ENCODE measurements at regions not wholly inside any gene's neighbourhood (a gene's known extent, or its start where the extent isn't known, plus 50 kb on each side); places are given as distances from the start of the nearest gene placed in this dataset.

DNA sequence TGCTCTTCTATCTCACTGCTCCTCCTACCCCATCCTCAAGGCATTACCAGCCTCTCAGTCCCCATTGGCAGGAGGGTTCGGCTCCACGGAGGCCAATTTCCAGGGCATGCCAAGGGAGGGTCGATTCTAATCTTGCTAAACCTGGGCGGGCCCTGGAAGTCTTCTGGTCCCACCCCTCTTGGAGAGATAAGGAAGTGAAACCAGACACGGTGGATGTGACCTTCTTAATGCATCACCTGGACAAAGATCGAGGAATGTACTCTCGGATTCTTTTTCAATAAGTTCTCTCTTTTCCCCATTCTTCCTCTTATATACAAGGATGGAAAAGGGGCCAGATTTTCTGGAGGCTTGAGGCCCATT lies 112.2 kb upstream of the ARMC2 start:
- TF ChIP-seq TAF1 (IDR thresholded peaks at IDR 0.05; ENCODE audit: borderline replicate concordance, low read depth, low read length): no peak
- no peak for TF ChIP-seq EP300 (IDR thresholded peaks at IDR 0.05; ENCODE audit: borderline replicate concordance in 1 of 2, low read depth in 1 of 2, low read length in 1 of 2)
- no peak for TF ChIP-seq RXRA (IDR thresholded peaks at IDR 0.05; ENCODE audit: borderline replicate concordance, low read depth)
- TF ChIP-seq, protein P1, sequence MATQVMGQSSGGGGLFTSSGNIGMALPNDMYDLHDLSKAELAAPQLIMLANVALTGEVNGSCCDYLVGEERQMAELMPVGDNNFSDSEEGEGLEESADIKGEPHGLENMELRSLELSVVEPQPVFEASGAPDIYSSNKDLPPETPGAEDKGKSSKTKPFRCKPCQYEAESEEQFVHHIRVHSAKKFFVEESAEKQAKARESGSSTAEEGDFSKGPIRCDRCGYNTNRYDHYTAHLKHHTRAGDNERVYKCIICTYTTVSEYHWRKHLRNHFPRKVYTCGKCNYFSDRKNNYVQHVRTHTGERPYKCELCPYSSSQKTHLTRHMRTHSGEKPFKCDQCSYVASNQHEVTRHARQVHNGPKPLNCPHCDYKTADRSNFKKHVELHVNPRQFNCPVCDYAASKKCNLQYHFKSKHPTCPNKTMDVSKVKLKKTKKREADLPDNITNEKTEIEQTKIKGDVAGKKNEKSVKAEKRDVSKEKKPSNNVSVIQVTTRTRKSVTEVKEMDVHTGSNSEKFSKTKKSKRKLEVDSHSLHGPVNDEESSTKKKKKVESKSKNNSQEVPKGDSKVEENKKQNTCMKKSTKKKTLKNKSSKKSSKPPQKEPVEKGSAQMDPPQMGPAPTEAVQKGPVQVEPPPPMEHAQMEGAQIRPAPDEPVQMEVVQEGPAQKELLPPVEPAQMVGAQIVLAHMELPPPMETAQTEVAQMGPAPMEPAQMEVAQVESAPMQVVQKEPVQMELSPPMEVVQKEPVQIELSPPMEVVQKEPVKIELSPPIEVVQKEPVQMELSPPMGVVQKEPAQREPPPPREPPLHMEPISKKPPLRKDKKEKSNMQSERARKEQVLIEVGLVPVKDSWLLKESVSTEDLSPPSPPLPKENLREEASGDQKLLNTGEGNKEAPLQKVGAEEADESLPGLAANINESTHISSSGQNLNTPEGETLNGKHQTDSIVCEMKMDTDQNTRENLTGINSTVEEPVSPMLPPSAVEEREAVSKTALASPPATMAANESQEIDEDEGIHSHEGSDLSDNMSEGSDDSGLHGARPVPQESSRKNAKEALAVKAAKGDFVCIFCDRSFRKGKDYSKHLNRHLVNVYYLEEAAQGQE (IDR thresholded peaks at IDR 0.05; ENCODE audit: low read depth, low read length): no peak
- TF ChIP-seq, protein P2, sequence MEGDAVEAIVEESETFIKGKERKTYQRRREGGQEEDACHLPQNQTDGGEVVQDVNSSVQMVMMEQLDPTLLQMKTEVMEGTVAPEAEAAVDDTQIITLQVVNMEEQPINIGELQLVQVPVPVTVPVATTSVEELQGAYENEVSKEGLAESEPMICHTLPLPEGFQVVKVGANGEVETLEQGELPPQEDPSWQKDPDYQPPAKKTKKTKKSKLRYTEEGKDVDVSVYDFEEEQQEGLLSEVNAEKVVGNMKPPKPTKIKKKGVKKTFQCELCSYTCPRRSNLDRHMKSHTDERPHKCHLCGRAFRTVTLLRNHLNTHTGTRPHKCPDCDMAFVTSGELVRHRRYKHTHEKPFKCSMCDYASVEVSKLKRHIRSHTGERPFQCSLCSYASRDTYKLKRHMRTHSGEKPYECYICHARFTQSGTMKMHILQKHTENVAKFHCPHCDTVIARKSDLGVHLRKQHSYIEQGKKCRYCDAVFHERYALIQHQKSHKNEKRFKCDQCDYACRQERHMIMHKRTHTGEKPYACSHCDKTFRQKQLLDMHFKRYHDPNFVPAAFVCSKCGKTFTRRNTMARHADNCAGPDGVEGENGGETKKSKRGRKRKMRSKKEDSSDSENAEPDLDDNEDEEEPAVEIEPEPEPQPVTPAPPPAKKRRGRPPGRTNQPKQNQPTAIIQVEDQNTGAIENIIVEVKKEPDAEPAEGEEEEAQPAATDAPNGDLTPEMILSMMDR (IDR thresholded peaks at IDR 0.05): no peak
- TF ChIP-seq RAD21 (IDR thresholded peaks at IDR 0.05; ENCODE audit: low read length): no peak
- no peak for TF ChIP-seq POLR2AphosphoS5 (IDR thresholded peaks at IDR 0.05; ENCODE audit: low read depth, low read length)
